Epithelial cell of esophagus (primary cell): ENCODE measurements at regions not wholly inside any gene's neighbourhood (a gene's known extent, or its start where the extent isn't known, plus 50 kb on each side); places are given as distances from the start of the nearest gene placed in this dataset.
A peak's percentile ranks its signal among the peaks of the same experiment; 100 is the strongest.

Experiments used
- DNase-seq: peaks from one replicate; pipeline ENCODE4 v3.0.0; 2010; ENCODE audit warnings: low read depth
- H3K4me3 ChIP-seq: 2 replicates; pipeline ENCODE4 v1.5.1; 2011; ENCODE audit warnings: mild to moderate bottlenecking, low read length, control low read depth
- TF ChIP-seq, protein P1 (sequence below): IDR thresholded peaks from 2 replicates; pipeline ENCODE4 v1.5.1; 2011; ENCODE audit warnings: low read depth, mild to moderate bottlenecking, low read length, control low read depth, inconsistent platforms; ENCODE audit not compliant: insufficient read depth; ENCODE audit errors: missing control alignments

DNA sequence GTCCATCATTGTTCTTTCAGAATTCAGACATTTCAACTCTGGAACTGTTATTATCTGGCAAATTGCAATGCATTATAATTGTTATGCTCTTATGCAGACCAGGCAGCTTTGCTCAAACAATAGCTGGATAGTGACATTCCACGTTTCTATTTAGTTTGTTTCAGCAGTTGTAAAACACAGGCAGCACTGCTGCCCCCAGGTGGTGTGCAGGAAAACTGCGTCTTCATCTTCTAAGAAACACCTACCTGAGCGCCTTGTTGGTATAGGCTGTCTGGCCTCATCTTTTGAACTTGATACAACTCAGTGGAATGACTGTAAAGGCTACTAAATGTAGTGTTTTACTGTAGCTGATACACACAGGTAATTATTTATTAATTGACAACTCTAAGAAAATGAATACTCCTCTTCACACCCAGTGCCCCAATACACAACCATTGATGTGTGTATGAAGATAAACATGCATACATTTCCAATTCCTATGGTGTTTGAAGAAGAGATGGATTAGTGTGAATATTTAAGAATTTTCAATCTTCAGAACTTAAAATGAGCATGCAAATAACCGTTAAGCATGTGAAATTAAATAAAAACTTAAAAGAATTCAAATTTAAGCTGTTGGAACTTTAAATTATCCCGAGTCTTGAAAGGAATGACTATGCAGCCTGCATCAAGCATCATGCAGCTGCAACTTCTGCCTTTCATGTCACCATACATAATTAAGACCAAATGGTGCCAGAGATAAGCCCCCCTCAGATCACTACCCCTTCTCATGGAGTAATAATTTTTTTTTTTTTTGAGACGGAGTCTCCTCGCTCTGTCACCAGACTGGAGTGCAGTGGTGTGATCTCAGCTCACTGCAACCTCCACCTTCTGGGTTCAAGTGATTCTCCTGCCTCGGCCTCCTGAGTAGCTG lies 85.6 kb downstream of the CD8B2 start:
- TF ChIP-seq, protein P1, sequence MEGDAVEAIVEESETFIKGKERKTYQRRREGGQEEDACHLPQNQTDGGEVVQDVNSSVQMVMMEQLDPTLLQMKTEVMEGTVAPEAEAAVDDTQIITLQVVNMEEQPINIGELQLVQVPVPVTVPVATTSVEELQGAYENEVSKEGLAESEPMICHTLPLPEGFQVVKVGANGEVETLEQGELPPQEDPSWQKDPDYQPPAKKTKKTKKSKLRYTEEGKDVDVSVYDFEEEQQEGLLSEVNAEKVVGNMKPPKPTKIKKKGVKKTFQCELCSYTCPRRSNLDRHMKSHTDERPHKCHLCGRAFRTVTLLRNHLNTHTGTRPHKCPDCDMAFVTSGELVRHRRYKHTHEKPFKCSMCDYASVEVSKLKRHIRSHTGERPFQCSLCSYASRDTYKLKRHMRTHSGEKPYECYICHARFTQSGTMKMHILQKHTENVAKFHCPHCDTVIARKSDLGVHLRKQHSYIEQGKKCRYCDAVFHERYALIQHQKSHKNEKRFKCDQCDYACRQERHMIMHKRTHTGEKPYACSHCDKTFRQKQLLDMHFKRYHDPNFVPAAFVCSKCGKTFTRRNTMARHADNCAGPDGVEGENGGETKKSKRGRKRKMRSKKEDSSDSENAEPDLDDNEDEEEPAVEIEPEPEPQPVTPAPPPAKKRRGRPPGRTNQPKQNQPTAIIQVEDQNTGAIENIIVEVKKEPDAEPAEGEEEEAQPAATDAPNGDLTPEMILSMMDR: peak; percentile 59
- no peak overlapping the region for H3K4me3 ChIP-seq
- DNase-seq: peak; percentile 30

DNA sequence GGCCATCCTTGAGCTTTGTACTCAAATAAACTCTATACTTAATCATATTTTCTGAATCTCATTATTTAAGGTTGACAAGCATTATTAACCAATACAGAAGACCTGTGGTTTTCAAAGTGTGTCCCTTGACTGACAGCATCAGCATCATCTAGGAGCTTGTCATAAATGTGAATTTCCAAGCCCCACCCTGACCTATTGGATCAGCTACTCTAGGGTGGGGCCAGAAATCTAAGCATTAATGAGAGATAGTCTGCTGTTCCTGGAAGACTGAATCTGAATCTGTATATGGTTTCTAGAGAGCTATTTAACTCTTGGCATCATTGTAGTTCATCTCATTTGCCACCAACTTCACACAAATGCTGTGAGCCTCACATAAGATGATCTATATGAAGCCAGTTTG lies 86.6 kb downstream of the CD8B2 start:
- TF ChIP-seq, protein P1: no peak
- H3K4me3 ChIP-seq: no peak overlapping the region
- DNase-seq: no peak

DNA sequence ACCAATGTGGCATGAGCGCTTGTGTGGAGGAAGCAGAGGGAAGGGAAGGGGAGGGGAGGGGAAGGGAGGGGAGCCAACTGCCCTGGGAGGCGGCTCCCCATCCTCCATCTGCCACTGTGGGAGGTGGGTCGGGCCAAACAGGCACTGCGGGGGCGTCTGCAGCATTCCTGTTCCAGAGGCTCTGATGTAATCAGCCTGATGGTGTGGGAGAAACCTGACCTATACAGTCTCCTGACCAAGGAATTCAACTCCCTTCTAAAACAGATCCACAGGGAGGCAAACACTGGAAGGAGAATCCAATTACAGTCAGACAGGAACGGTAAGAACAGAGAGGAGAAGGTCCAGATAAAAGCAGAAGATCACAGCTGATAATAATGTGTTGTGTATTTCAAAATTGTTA lies 88.8 kb downstream of the CD8B2 start:
- no peak overlapping the region for H3K4me3 ChIP-seq

DNA sequence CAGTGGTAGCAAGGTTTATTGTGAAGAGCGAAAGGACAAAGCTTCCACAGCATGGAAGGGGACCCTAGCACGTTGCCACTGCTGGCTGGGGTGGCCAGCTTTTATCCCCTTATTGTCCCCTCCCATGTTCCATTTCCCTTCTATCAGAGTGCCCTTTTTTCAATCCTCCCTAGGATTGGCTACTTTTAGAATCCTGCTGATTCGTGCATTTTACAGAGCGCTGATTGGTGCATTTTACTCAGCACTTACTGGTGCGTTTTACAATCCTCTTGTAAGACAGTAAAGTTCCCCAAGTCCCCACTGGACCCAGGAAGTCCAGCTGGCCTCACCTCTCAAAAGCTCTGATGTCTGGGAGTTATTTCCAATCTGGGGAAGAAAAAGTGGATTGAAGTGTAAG lies 90.1 kb downstream of the CD8B2 start:
- H3K4me3 ChIP-seq: no peak overlapping the region
- TF ChIP-seq, protein P1: no peak
- no peak for DNase-seq

More for the DNA sequence above, 88.8 kb downstream of the CD8B2 start:
- TF ChIP-seq, protein P1: no peak
- peak; percentile 14 for DNase-seq

DNA sequence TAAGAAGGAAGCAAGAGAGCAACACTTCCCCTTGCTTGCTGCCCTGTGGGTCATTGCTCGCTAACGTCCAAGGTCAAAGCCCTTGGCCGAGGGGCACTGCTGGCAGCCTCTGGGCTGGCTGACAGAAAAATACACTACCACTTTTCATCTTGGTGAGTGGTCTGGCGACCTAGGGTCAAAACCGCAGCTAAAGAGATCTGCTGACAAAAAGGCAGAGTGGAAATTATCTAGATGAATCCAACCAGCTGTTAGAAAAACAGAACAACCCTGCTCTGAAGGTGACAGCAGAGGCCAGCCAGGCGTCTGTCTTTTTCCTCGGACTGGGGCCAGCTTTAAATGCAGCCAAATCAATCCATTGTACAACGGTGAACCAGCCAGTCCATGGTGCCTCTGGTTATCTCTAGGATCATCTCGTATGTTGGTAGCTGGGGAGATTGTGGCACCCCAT lies 92.6 kb downstream of the CD8B2 start:
- no peak overlapping the region for H3K4me3 ChIP-seq
- DNase-seq: no peak
- TF ChIP-seq, protein P1: no peak

DNA sequence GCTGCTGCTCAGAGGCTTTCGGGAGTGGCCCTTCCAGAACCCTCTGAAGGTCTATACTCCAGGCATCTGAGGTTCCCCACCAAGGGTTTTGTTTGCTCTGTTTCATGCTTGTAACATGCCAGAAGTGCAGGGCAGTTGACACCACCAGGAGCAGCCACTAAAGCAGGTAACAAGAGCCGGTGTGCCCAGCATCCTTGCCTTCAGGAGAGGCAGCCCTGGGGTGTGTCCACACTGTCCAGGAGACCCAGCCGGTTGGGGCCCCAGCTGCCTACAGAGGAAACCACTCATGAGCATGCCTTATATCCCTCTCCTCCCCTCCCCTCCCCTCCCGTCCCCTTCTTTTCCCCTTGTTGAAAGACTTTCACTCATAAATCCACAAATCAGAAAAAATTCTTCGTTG lies 93.1 kb downstream of the CD8B2 start:
- H3K4me3 ChIP-seq: no peak overlapping the region
- no peak for DNase-seq
- TF ChIP-seq, protein P1: no peak
